C4-2B (cell line): ENCODE measurements at regions not wholly inside any gene's neighbourhood (a gene's known extent, or its start where the extent isn't known, plus 50 kb on each side); places are given as distances from the start of the nearest gene placed in this dataset.

Experiments used
- CTCF ChIP-seq: fragments of 450-650 bp; conservative IDR thresholded peaks from 2 replicates; pipeline ENCODE4 v1.5.1; 2017; ENCODE audit warnings: mild to moderate bottlenecking
- ZFX ChIP-seq: fragments of 450-650 bp; IDR thresholded peaks from 2 replicates; pipeline ENCODE4 v1.6.1; 2017

- no peak for TF ChIP-seq CTCF
- TF ChIP-seq ZFX, result no peak
Observed at GRCh38 chr5:67725604-67726003, 490.0 kb upstream of the PIK3R1 start.
